ENCODE measurements at regions not wholly inside any gene's neighbourhood (a gene's known extent, or its start where the extent isn't known, plus 50 kb on each side); places are given as distances from the start of the nearest gene placed in this dataset.

- TF ChIP-seq EP300 (IDR thresholded peaks at IDR 0.05): peak; percentile 32 to 49; a peak in 1 of 5 replicates
- no peak for TF ChIP-seq PHF8 (IDR thresholded peaks at IDR 0.05; ENCODE audit: borderline replicate concordance, low read depth)
- TF ChIP-seq RFX5 (IDR thresholded peaks at IDR 0.05): no peak
- no peak for TF ChIP-seq CHD2 (IDR thresholded peaks at IDR 0.05; ENCODE audit: low read length, partially characterized antibody)
- no peak for TF ChIP-seq CBX8 (IDR thresholded peaks at IDR 0.05)
- no peak for TF ChIP-seq CTCF (IDR thresholded peaks at IDR 0.05)
Observed at GRCh38 chr2:15733867-15734673, 142.4 kb downstream of the DDX1 start (continued).

GRCh38 chr2:15734674-15735483 lies 143.2 kb downstream of the DDX1 start:
- Histone ChIP-seq H3K4me1 (peaks cover 42% of the 10 kb centered on the region), H3K4me2 (peak overlapping the region; percentile 46; the same call in 2 of the 3 replicates), H3K9me3 (no peaks in the 10 kb centered on the region), H3K27ac (no peak overlapping the region), H3K4me3 (no peak overlapping the region)
- POLR2A ChIA-PET: no interaction called here
- DNase-seq (ENCODE audit: low read depth in 1 of 2, low spot score in 1 of 2): no peak
- no peak for TF ChIP-seq SMC3 (IDR thresholded peaks at IDR 0.05)
- no peak for TF ChIP-seq GATA3 (IDR thresholded peaks at IDR 0.05; ENCODE audit: borderline replicate concordance)
- no peak for TF ChIP-seq JUN (IDR thresholded peaks at IDR 0.05)
- 77% methylated on average over 5 of the region's 5 CpGs for WGBS (ENCODE audit: missing lambda C conversion rate)
- no peak for ATAC-seq
- no peak for FAIRE-seq
- CTCF ChIA-PET: interaction anchor here (0.7 to 4.6 kb wide), 3 partner anchors 13 to 48 kb away, joined by 3 to 21 read pairs (median 3); no protein-coding TSS in a partner anchor

GRCh38 chr2:15735484-15736326 lies 144.0 kb downstream of the DDX1 start:
- Histone ChIP-seq H3K4me2 (no peak overlapping the region), H3K9me3 (no peaks in the 10 kb centered on the region), H3K27ac (no peak overlapping the region), H3K4me1 (peaks cover 34% of the 10 kb centered on the region), H3K4me3 (no peak overlapping the region)
- ChIA-PET POLR2A (no interaction called here), CTCF (interaction anchor here (4.6 kb wide), 1 partner anchor 12 kb away, joined by 21 read pairs; no protein-coding TSS in a partner anchor)
- no peak for TF ChIP-seq ESRRA (IDR thresholded peaks at IDR 0.05; ENCODE audit: borderline replicate concordance, low read length)
- TF ChIP-seq E2F6 (IDR thresholded peaks at IDR 0.05; ENCODE audit: borderline replicate concordance, low read depth): no peak
- no peak for TF ChIP-seq ZSCAN20 (CRISPR knock-in tag; IDR thresholded peaks at IDR 0.05)
- TF ChIP-seq BCL3 (IDR thresholded peaks at IDR 0.05): no peak
- no peak for TF ChIP-seq FOXS1 (CRISPR knock-in tag; IDR thresholded peaks at IDR 0.05)
- TF ChIP-seq CHD4 (IDR thresholded peaks at IDR 0.05; ENCODE audit: borderline replicate concordance): no peak
- no peak for TF ChIP-seq ELK1 (IDR thresholded peaks at IDR 0.05; ENCODE audit: low read depth, low read length)
- TF ChIP-seq HDAC2 (IDR thresholded peaks at IDR 0.05): no peak
- TF ChIP-seq CTCF (IDR thresholded peaks at IDR 0.05): no peak
- no peak for TF ChIP-seq JUNB (IDR thresholded peaks at IDR 0.05)
- no peak for TF ChIP-seq KDM1A (IDR thresholded peaks at IDR 0.05; ENCODE audit: low read depth)
- TF ChIP-seq KDM5A (IDR thresholded peaks at IDR 0.05): no peak
- no peak for TF ChIP-seq PHF8 (IDR thresholded peaks at IDR 0.05; ENCODE audit: borderline replicate concordance, low read depth)
- no peak for TF ChIP-seq RFX5 (IDR thresholded peaks at IDR 0.05)
- FAIRE-seq (no peak), DNase-seq (ENCODE audit: low read depth in 1 of 2, low spot score in 1 of 2) (no peak), ATAC-seq (no peak)
- WGBS (ENCODE audit: missing lambda C conversion rate): 64% methylated on average over 6 of the region's 6 CpGs

Measured in A549 (cell line).